ENCODE measurements at regions not wholly inside any gene's neighbourhood (a gene's known extent, or its start where the extent isn't known, plus 50 kb on each side); places are given as distances from the start of the nearest gene placed in this dataset.
"Not testable (repeated sequence)": the region's sequence is repeated elsewhere in the genome, so short reads cannot be mapped to it uniquely, and the experiment has no call there.

DNA sequence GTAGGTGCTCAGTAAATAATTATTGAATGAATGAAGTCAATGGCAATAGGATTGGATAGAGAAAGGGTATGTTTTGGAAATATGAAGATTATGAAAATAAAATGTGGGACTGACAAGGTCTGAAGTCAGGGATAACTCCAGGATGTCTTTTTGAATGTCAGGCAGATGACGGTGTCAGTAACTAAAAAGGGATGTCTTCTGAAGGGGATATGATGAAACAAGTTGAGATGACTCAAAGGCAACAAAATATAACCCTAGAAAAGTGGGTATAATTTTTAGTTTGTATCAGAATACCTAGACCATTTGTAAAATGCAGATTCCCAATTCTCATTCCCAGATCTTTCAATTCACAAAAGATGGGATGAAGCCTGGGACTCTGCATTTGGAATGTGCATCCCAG is 257.3 kb upstream of the SGK1 start:
- DNase-seq (ENCODE audit: low spot score) = no peak

DNA sequence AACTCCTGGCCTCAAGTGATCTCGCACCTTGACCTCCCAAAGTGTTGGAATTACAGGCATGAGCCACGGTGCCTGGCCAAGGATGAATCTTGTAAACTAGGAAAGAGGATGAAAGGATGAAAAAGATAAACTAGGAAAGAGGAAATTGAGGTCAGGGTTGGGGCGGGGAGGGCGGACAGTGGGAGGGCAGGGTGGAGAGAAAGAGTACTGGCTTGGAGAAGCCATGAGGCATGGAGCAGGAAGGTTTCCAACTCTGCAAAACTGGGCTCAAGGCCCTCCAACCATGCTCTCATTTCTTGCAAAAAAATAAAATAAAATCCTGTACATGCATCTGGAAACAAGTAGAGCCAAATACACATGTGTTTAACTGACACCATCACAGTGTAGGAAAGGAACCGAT is 256.6 kb upstream of the SGK1 start:
- no peak for DNase-seq (ENCODE audit: low spot score)

GRCh38 chr6:134569996-134570395 is 252.1 kb upstream of the SGK1 start:
- DNase-seq (ENCODE audit: low spot score) = not testable (repeated sequence)

DNA sequence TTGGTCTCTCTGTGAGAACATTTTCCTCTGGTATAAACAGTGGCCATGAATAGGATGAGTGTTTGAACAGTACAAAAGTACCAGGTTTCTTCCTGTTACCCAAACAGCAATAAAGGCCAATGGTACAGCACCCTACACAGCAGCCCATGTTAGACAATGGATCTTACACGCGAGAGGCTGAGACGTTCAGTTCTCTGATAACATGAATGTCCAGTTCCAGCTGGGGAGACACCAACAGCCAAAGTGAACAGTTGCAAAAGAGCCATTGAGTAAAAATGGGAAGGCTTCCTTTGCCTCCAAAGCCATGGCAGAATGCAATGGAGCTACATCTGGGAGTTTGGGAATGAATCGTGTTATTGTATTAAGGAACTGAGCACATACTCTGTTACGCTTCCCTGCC is 246.8 kb upstream of the SGK1 start:
- no peak for DNase-seq (ENCODE audit: low spot score)

- DNase-seq (ENCODE audit: low spot score) = no peak
These were observed 242.1 kb upstream of the SGK1 start for GRCh38 chr6:134560019-134560418.

GRCh38 chr6:134557509-134557908 is 239.6 kb upstream of the SGK1 start:
- DNase-seq (ENCODE audit: low spot score) = no peak

- DNase-seq (ENCODE audit: low spot score) = no peak
These were observed 237.8 kb upstream of the SGK1 start for GRCh38 chr6:134555672-134556071.

DNA sequence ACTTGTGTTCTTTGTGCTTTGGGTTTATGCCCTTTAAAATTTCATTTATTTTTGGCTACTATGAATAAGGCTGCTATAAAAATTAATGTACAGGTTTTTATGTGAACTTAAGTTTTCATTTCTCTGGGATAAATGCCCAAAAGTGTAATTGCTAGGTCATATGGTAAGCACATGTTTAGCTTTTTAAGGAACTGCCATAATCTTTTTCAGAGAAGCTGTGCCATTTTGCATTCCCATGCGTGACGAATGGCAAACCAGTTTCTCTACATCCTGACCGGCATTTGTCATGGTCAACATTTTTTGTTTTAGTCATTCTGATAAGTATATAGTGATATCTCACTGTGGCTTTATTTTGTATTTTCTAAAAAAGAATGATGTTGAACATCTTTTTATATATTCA is 236.0 kb upstream of the SGK1 start:
- no peak for DNase-seq (ENCODE audit: low spot score)

DNA sequence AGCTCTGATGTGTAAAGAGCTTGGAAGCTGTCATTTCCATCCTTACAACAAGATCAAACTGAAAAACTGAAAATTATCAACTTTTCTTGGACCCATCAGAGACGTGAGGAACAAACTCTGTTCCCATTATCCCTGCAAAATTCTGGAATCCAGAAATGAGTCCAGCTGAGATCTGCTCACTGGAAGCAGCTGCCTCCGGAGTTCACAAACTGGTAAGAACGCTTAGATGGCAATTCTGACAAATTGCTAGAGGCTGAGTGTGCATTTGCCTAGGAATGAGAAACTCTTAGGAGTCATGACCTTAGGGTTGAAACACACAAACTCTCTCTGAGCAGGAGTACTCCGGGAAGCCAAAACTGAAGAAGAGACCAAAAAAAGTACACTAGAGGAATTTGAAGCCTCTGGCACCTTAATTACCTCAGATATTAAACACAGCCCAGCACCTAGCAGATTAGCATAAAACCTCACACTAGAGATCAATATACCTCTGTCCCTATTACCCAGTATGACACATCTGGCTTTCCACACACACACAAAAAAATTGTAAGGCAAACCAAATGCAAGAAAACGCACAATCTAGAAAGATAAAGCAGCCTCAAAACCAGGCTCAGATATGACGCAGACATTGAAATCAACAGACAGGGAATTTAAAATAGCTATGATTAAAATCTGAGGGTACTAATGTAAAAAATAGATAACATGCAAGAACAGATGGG is 233.5 kb upstream of the SGK1 start:
- DNase-seq (ENCODE audit: low spot score) = no peak

GRCh38 chr6:134550604-134551003 is 232.7 kb upstream of the SGK1 start:
- no peak for DNase-seq (ENCODE audit: low spot score)

DNA sequence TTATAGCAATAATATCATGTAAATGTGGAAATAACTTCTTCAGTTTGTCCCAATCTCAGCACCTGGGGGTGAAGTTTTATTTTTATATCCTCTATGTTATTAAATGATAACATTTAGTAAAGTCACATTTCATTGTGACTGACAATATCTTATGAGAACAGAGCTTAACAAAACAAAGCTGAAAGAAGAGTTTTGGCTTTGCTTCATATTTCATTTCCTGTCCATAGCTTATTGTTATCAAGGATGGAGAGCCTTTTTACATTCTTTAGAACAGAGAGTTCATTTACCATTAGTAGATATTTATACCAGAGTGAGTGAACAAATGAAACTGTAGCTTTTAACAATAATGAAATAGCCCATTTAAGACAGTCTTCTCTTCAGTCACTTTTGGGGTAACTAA is 231.9 kb upstream of the SGK1 start:
- no peak for DNase-seq (ENCODE audit: low spot score)

GRCh38 chr6:134546962-134547645 is 229.2 kb upstream of the SGK1 start:
- no peak for DNase-seq (ENCODE audit: low spot score)

DNA sequence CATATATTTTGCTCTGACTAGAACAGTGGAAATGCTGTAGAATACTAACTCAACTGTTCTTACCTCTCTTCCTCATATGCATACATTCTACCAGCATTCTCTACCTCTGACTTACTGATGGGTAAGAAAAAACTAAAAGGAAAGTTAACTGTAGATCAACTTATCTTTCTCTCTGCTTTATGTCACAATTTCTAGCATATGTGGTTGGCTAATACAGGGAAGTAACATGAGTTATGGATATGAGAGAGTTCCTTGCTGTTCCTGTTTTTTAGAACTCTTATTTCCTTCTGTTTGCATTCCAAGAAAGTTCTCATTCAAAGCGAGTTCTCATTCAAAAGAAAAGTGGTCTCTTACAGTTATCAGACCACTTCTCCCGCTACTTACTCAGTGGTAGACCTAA is 226.8 kb upstream of the SGK1 start:
- no peak for DNase-seq (ENCODE audit: low spot score)

DNA sequence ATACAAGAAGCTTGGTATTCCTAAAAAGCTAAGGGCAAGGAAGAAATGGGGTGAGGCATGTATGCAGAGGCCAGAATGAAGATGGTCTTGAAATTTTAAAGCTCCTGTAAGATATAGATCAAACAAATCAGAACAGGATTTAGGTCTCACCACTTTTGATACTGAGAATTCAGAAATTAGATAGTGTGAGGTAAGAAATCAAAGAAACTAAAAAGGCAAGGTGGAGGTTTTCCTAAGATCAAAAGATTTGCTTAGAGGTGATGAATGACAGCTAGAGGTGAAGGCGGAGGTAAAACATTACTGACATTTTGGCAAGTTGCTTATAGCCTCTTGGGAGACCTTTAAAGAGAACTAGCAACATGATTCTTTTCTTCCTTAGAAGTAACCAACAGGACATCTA is 225.2 kb upstream of the SGK1 start:
- no peak for DNase-seq (ENCODE audit: low spot score)

DNA sequence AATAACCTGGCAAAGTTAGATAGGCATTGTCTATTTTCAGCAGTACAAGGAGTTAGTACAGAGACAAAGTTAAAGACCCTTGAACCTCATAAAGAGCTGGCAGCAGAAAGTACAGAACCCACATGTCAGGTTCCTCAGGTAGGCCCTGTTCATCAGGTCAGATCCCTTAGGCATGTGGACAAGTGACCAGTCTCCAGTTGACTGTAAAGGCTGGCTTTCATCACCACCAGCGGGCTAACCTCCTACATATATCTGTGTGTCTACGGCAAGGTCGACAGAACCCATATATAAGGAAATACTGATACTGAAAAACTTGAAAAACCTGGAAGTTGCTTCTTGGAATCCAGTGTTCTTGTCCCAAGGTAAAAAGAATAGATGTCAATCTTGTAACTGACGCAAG is 223.1 kb upstream of the SGK1 start:
- peak; percentile 53 for DNase-seq (ENCODE audit: low spot score)

- DNase-seq (ENCODE audit: low spot score) = peak; percentile 88
These were observed 222.0 kb upstream of the SGK1 start for GRCh38 chr6:134539865-134540323.

DNA sequence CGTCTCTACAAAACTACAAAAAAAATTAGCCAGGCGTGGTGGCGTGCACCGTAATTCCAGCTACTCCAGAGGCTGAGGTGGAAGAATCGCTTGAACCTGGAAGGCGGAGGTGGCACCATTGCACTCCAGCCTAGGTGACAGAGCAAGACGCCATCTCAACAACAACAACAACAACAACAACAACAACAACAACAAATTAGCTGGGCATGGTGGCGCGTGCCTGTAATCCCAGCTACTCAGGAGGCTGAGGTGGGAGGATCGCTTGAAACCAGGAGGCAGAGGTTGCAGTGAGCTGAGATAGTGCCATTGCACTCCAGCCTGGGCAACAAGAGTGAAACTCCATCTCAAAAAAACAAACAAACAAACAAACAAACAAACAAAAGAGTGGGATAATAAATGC is 219.9 kb upstream of the SGK1 start:
- not testable (repeated sequence) for DNase-seq (ENCODE audit: low spot score)

GRCh38 chr6:134537146-134537555 is 219.2 kb upstream of the SGK1 start:
- peak; percentile 52 for DNase-seq (ENCODE audit: low spot score)

- DNase-seq (ENCODE audit: low spot score) = no peak
These were observed 217.9 kb upstream of the SGK1 start for GRCh38 chr6:134535831-134536230.

DNA sequence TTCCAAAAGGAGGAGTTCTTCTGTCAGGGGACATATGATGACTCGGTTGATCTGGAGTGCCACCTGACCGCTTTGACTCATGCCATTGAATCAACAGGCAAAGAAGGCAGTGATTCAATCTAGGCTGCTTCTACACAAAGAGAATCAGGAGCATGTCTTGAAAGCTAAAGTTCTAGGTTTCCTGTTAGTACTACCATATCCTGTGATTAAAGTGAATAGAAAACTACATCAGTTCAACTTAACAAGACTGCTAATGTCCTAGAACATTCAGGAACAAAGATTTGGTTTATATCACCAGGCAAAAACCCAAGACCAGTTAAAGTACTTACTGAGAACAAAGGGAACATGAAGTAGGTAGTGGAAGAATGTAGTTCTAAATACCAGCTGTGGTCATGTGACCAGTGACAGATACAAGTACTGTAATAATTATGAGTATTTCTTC is 216.8 kb upstream of the SGK1 start:
- no peak for DNase-seq (ENCODE audit: low spot score)

GRCh38 chr6:134533991-134534390 is 216.1 kb upstream of the SGK1 start:
- no peak for DNase-seq (ENCODE audit: low spot score)

DNA sequence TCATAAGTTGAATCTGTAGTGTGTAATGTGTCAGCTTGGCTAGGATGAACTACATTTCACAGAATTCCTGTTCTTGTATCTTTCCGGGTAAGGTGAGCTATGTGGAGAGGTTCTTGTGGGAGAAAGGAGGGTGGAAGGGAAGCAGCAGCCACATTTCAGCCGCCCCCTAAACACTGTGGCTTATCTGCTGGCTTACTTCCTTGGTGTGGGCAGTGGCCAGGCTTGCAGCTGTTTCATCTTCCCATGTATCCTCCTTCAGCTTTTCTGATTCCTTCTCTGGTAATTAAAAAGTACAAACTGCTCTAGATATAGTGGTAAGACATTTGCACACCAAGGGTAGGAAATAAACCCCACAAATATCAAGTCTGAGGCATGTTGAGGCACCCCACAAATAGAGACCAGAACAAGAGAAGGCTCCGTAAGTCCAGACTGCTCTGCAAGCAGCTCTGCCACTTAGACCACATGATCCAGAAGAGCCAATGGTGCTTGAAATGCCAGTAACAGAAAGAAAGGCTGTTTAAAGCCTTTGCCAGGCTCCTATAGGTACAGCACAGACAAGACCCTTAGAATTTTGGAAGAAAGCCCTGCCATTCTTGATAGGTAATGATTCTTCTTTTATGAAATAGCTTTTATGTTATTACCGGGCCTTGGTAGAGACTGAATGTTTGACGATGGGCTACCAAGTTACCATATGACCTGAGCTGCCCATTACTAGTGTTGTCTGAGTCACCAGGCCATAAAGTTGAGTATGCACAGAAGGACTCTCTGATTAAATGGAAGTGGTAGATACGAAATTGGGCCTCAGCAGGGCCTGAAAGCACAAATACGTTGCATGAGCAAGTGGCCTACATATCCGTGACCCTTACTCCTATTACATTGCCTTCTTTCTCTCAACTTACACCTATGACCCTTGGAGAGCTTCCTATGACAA is 215.0 kb upstream of the SGK1 start:
- no peak for DNase-seq (ENCODE audit: low spot score)

Data from HT-29 (cell line).